ENCODE measurements at regions not wholly inside any gene's neighbourhood (a gene's known extent, or its start where the extent isn't known, plus 50 kb on each side); places are given as distances from the start of the nearest gene placed in this dataset.

DNA sequence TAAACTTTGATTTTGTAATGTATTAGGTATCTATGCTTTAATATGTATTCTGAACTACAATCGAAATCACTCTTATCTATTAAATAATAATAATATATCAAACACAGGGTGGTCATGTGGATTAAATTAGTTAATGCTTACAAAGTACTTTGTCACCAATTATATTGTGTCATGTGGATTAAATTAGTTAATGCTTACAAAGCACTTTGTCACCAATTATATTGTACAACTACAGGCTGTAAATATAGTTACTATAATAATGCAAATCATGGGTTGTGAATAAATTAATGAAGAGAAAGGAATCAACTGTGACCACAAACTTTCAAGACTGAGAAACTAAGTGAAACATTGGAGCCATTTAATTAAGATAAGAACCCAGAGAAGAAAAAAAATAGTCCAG, 1929.1 kb upstream of the PCDH20 start:
- TF ChIP-seq CTCF (conservative IDR thresholded peaks at IDR 0.05; ENCODE audit: low read depth, low read length): no peak
- DNase-seq (ENCODE audit: low read depth): no peak
- no peak overlapping the region for H3K4me3 ChIP-seq (ENCODE audit: low read depth, low read length)

- no peak overlapping the region for H3K4me3 ChIP-seq (ENCODE audit: low read depth, low read length)
- DNase-seq (ENCODE audit: low read depth): no peak
- no peak for TF ChIP-seq CTCF (conservative IDR thresholded peaks at IDR 0.05; ENCODE audit: low read depth, low read length)
Measured at GRCh38 chr13:63337921-63338320, 1922.3 kb upstream of the PCDH20 start.

- no peak for DNase-seq (ENCODE audit: low read depth)
- no peak for TF ChIP-seq CTCF (conservative IDR thresholded peaks at IDR 0.05; ENCODE audit: low read depth, low read length)
- no peak overlapping the region for H3K4me3 ChIP-seq (ENCODE audit: low read depth, low read length)
Measured at GRCh38 chr13:63337041-63337440, 1921.4 kb upstream of the PCDH20 start.

DNA sequence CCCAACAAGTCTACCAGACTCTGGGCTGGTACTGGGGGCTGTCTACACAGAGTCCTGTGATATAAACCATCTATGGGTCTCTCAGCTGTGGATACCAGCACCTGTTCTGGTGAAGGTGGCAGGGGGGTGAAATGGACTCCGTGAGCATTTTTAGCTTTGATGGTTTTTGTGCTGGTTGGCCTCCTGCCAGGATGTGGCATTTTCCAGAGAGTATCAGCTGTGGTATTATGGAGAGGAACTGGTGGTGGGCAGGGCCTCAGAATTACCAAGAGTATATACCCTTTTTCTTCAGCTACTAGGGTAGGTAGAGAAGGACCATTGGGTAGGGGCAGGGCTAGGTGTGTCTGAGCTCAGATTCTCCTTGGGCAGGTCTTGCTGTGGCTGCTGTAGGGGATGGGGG, 1920.9 kb upstream of the PCDH20 start:
- no peak overlapping the region for H3K4me3 ChIP-seq (ENCODE audit: low read depth, low read length)
- no peak for DNase-seq (ENCODE audit: low read depth)
- no peak for TF ChIP-seq CTCF (conservative IDR thresholded peaks at IDR 0.05; ENCODE audit: low read depth, low read length)

GRCh38 chr13:63327584-63327983, 1911.9 kb upstream of the PCDH20 start:
- no peak for TF ChIP-seq CTCF (conservative IDR thresholded peaks at IDR 0.05; ENCODE audit: low read depth, low read length)
- DNase-seq (ENCODE audit: low read depth): no peak
- no peak overlapping the region for H3K4me3 ChIP-seq (ENCODE audit: low read depth, low read length)

DNA sequence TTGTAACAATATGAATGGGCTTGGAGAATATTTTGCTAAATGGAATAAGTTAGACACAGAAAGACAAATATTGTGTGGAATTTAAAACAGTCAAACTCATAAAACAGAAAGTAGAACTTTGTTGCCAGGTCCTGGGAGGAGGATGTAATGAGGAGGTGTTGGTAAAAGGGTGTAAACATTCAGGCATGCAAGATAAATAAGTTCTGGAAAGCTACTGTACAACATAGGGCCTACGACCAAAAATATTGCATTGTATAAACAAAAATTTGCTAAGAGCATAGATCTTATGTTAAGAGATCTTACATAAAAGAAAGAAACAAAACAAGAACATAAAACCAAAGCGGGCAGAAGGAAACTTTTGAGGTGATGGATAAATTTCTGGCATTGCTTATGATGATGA, 1907.8 kb upstream of the PCDH20 start:
- no peak for TF ChIP-seq CTCF (conservative IDR thresholded peaks at IDR 0.05; ENCODE audit: low read depth, low read length)
- no peak for DNase-seq (ENCODE audit: low read depth)
- no peak overlapping the region for H3K4me3 ChIP-seq (ENCODE audit: low read depth, low read length)

DNA sequence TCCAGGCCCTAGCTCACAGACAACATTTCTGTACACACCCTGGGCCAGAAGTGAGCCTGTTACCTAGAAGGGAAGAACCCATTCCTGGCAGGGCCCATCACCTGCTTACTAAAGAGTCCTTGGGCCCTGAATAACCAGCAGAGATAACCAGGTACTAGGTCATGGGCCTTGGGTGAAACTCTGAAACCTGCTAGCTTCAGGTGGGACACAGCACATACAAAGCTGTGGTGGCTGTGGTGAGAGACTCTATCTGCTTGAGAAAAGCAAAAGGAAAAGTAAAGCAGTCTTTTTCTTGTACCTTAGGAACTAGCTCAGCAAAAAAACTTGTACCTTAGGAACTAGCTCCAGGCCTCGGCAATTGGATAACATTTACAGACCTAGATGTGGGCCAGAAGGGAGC, 1895.9 kb upstream of the PCDH20 start:
- no peak overlapping the region for H3K4me3 ChIP-seq (ENCODE audit: low read depth, low read length)
- TF ChIP-seq CTCF (conservative IDR thresholded peaks at IDR 0.05; ENCODE audit: low read depth, low read length): no peak
- no peak for DNase-seq (ENCODE audit: low read depth)
